HG02970 (cell line): ENCODE measurements at regions not wholly inside any gene's neighbourhood (a gene's known extent, or its start where the extent isn't known, plus 50 kb on each side); places are given as distances from the start of the nearest gene placed in this dataset.

Experiments used
- ATAC-seq: cut with Tn5 transposase; IDR thresholded peaks from one replicate; pipeline ENCODE4 v1.9.1; 2021; ENCODE audit warnings: mild to moderate bottlenecking, moderate library complexity, moderate number of reproducible peaks; ENCODE audit not compliant: unreplicated experiment, low FRiP score

DNA sequence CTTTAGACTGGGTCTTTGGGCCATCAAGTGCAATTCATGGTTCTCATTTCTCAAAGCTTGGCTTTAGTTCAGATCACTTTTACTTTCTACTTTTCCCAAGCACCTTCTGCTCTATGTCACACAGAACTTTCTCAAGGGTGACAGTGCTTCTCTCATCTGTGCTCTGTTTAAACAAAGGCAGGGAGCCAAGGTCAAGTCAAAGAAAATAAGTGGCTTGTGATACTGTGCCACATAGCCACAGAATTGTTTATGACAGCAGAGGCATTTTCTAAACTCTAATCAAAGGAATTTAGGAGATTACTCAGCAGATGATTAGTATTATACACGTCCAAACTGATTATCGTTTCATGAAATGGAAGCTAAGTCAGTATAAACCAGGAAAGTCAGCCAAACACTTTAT lies 348.0 kb downstream of the HDGFL1 start:
- no peak for ATAC-seq

- no peak for ATAC-seq
Observed at GRCh38 chr6:22921828-22922227, 352.5 kb downstream of the HDGFL1 start.

GRCh38 chr6:22925304-22925835 lies 356.0 kb downstream of the HDGFL1 start:
- no peak for ATAC-seq

DNA sequence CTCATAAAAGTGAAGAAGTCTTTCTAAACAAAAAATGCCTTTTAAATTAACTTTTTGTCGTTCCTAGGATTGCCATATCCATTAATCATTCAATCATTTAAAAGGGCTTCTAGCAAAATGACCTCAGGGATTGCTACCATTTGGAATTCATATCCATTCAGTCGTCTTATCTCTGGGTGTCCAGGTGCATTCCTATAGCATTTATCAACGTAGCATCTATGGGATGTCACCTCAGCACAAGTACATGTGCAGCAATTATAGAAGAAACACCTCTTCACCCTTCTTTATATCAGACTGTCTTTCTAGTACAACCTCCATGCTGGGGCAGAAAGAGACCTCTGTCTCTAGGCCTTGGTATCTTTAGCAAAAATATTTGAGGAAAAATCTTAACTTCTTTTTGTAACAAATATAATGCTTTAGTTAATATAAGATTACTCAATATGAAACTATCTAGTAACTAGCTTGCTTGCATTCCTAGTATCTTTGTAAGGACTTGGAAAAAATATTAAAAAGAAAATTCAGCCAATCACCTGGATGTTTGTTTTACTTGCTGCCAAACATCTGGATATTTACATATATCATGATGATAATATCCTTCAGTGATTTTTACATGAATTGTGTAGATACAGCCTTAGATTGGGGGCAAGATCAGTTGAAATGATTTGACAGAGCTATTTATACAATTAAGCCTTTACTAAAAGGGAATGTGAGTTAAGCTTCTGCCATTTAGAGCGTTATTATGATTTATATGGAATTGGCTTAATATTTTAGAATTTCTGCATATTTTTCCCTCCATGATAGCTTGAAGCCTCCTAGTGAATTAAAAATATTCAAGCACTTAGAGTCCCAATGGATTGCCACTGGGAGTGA lies 356.8 kb downstream of the HDGFL1 start:
- ATAC-seq, result no peak

- no peak for ATAC-seq
Observed at GRCh38 chr6:22926790-22927354, 357.5 kb downstream of the HDGFL1 start.

- no peak for ATAC-seq
Observed at GRCh38 chr6:22928775-22929174, 359.4 kb downstream of the HDGFL1 start.

DNA sequence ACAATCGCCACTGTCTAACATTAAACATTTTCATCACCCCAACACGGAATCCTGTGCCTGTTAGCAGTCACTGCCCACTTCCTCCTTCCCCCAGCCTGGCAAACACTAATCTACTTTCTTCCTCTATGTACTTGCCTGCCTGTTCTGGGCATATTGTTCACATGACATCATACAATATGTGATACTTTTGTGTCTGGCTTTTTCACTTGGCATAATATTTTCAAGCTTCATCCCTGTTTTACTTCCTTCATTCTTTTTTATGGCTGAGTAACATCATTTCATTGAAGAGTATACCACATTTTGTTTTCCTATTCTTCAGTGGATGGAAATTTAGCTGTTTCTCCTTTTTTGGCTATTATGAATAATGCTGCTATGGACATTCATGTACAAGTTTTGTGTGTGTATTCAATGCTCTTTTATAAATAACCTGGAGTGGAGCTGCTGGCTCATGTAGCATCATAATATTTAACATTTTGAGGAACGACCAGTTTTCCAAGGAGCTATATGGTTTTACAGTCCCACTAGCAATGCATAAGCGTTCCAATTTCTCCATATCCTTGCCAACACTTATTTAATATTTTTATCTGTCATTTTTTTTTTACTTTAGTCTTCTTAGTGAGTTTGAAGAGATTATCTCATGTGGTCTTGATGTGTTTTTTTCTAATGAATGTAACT lies 360.1 kb downstream of the HDGFL1 start:
- no peak for ATAC-seq

- ATAC-seq, result no peak
Observed at GRCh38 chr6:22940581-22941290, 371.4 kb downstream of the HDGFL1 start.

DNA sequence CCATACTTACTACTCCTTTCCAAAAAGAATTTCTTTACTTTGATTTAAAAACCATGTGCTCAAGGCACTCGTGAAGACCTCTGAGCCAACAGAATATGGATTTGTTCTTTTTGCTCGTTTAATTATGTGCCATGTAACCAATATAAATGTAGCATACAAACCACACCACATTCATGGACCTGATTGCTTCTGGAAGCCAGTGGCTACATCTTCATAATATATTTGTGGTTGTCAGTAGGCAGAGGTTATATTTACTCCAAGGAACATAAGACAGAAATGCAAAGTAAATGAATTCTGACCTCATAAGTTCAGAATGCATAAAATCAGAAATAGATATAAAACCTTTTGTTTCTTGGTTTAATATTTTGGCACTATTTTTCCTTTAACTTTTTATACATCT lies 373.0 kb downstream of the HDGFL1 start:
- ATAC-seq, result no peak

- no peak for ATAC-seq
Observed at GRCh38 chr6:22943327-22943726, 374.0 kb downstream of the HDGFL1 start.

- ATAC-seq, result no peak
Observed at GRCh38 chr6:22949967-22950366, 380.6 kb downstream of the HDGFL1 start.

DNA sequence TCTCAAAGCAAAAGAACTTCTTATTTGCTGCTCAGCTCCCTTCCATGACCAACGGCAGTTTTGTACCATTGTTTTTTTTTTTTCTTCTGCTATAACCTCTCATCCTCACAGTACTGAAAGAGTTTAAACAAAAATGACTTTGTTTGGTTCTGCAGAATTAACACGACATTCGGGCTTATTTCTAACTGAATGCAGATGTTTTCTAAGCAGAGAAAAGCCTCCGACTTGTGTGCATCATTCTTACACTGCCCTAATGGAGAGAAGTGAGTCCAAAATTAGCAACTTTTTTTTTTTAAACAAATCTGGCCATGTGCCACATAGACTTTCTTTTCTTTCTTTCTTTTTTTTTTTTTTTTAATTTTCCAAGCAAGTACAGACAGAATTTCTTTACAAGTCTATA lies 382.7 kb downstream of the HDGFL1 start:
- ATAC-seq, result no peak

- no peak for ATAC-seq
Observed at GRCh38 chr6:22954749-22955385, 385.5 kb downstream of the HDGFL1 start.

- no peak for ATAC-seq
Observed at GRCh38 chr6:22956029-22956681, 386.8 kb downstream of the HDGFL1 start.

- no peak for ATAC-seq
Observed at GRCh38 chr6:22958677-22959076, 389.3 kb downstream of the HDGFL1 start.

DNA sequence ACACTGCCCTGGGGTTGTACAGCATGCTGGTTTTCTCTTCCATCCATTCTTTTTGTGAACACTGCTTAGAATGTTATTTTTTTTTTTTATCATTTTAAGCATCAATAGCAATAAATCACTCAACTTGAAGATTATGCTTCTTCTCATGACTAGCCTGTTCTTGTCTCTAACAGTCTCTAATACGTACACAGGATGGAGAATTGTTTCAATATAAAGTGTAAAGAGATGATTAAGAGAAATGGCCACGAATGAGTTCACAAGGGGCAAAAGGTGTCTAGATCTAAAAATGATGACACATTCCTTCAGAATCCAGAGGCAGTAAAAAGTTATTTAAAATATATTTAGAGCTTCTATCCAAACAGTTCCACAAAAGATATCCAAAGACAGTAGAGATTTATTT lies 390.2 kb downstream of the HDGFL1 start:
- no peak for ATAC-seq

DNA sequence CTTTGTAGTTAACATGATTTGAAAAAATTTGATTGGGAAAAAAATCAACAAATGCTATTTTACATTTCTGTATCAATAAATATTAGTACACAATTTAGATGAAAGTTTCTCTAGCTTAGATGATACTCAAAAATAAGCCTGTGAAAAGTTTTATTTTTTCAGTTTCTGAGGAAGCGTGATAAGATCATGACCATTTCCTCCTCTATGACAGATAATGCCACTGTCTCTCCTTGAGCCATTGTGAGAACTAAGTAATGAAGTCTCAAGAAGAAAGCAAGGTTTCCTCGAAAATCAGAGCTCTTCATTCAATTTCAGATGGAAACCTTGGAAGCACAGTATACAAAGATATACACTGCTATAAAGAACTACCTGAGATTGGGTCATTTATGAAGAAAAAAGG lies 395.0 kb downstream of the HDGFL1 start:
- no peak for ATAC-seq

DNA sequence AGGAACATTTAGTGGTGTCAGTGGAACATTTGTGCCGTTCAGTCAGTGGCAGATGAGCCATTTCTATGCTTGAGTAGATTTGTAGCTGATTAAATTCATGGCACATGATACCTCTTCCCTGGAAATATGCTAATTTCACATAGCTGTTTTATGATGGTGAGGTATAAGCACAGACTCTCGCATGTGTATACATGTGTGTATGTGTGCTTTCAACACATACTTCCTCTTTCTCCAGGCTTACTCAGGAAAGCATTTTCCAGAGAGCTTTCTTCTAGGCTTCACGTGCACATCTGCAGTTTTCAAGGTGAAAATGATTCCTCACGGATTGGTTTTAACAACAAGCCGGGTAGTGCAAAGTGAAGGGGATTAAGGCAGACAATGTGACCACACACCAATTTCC lies 396.5 kb downstream of the HDGFL1 start:
- ATAC-seq, result no peak

DNA sequence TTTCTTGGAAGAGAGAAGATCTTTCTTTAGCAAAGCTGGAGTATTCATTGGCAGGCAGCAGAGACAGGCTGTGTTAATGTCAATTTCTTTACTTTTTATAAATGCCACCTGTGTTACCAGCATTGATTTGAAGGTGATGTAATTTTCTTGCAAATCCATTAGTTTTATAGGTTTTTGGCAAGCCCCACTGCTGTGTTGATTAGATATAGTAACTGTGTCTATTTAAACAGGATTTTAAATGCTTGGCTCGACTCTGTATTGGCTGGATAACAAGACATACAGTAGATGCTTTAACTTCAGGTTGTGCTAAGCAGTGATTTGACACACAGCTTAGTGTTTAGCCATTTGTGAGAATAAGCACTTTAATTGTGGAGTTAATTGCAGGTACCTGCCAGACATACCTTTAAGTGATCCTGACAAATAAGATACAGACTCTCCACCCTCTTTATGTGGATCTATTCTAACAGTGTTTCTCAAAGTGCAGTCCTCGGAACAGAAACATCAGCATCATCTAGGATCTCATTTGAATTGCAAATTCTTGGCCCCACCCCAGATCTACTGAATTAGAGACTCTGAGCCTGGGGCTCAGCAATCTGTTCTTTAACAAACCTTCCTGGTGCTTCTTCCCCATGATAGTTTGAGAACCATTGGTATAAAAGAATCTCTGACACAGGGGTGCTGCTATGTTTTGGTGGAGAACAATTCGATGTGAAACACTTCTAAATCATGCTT lies 397.5 kb downstream of the HDGFL1 start:
- no peak for ATAC-seq
